ENCODE measurements at regions not wholly inside any gene's neighbourhood (a gene's known extent, or its start where the extent isn't known, plus 50 kb on each side); places are given as distances from the start of the nearest gene placed in this dataset.

DNA sequence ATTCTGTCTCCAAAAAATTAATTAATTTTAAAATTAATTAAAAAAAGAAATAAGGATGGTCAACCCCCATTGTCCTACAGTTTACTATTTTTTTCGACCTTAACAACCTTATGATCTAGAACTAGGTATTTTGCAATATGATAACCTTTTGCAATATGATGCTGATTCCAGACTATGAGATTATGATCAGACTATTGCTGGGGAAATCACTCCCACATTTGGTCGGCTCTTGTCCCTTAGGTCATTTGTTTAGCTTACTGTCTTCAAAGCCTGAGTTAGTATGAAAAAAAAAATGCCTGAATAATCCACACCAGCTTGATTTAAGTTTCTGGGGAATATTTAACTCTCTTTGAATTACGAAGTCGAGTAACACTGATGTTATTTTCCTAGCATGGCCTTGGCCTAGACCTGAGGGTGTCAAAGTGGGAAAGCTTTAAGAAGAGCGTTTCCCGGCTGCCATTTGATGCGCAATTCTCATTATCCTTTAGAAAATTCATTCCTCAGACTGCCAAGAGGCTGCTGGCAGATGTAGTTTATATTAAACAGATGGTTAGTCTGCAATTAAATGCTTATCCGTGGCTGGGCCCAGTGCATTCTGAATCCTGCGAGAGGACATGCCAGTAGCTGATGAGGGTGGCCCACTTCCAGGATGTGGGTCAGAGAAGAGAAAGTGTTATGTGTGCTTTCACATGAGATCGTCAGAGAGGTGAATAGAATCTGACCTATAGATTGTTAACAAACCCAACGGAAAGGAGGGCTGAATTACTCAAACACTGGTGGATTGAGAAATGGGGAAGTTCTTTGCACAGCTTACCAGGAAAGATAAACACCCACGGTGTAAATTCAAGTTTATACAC lies 496.0 kb upstream of the THBS1 start:
- no TSS peak for BruUV-seq (replicated peaks)
- POLR2A ChIA-PET: no interaction called here
- no peak overlapping the region for H3K4me3 ChIP-seq (ENCODE audit: low read depth, low read length)
- Mint-ChIP-seq H3K4me3 (ENCODE audit: unreplicated experiment) (no peak overlapping the region), H3K36me3 (ENCODE audit: insufficient read depth, unreplicated experiment) (no peaks in the 10 kb centered on the region), H3K27ac (ENCODE audit: unreplicated experiment) (no peak overlapping the region), H3K4me1 (ENCODE audit: low read depth, unreplicated experiment) (no peaks in the 10 kb centered on the region), H3K9me3 (ENCODE audit: unreplicated experiment) (no peaks in the 10 kb centered on the region), H3K27me3 (ENCODE audit: insufficient read depth, unreplicated experiment) (no peaks in the 10 kb centered on the region)
- H3K36me3 ChIP-seq (ENCODE audit: control insufficient read depth, insufficient read depth, low read length): no peaks in the 10 kb centered on the region
- intact Hi-C loops (cut with micrococcal nuclease; ENCODE audit: unreplicated experiment): loop anchor here (5.0 kb wide), 1 partner anchor 67 kb away; no protein-coding TSS in a partner anchor
- TF ChIP-seq, protein P1, sequence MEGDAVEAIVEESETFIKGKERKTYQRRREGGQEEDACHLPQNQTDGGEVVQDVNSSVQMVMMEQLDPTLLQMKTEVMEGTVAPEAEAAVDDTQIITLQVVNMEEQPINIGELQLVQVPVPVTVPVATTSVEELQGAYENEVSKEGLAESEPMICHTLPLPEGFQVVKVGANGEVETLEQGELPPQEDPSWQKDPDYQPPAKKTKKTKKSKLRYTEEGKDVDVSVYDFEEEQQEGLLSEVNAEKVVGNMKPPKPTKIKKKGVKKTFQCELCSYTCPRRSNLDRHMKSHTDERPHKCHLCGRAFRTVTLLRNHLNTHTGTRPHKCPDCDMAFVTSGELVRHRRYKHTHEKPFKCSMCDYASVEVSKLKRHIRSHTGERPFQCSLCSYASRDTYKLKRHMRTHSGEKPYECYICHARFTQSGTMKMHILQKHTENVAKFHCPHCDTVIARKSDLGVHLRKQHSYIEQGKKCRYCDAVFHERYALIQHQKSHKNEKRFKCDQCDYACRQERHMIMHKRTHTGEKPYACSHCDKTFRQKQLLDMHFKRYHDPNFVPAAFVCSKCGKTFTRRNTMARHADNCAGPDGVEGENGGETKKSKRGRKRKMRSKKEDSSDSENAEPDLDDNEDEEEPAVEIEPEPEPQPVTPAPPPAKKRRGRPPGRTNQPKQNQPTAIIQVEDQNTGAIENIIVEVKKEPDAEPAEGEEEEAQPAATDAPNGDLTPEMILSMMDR (IDR thresholded peaks at IDR 0.05; ENCODE audit: insufficient read depth in 1 of 2, low read depth in 1 of 2, low read length in 1 of 2, severe bottlenecking in 1 of 2, unreplicated experiment in 1 of 2): no peak
- H3K9me3 ChIP-seq: no peaks in the 10 kb centered on the region
- CTCF ChIA-PET: no interaction called here
- H3K4me1 ChIP-seq: no peaks in the 10 kb centered on the region
- DNase-seq: no peak
- H3K27me3 ChIP-seq (replicated peaks; ENCODE audit: control insufficient read depth, insufficient read depth, low read length): no peaks in the 10 kb centered on the region

DNA sequence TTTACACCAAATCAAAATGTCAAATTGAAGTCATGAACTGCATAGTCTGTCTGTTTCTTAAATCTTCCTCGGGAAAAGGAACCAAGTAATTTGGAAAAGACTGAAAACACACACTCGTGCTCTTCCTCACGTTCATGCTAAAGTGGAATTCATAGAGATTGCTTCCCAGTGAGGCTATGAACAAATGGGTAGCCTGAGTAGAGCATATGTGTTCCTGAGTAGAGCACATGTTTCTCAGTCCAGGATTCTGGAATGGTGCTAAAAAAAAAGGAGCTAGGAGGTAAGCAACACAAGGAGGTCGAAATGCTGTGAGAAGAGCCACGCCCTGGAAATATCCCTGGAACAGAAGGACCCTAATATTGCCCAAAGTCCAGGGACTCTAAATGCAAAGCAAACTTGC lies 494.2 kb upstream of the THBS1 start:
- H3K36me3 Mint-ChIP-seq (ENCODE audit: insufficient read depth, unreplicated experiment): no peaks in the 10 kb centered on the region
- intact Hi-C loops (cut with micrococcal nuclease; ENCODE audit: unreplicated experiment): loop anchor here (5.0 kb wide), 1 partner anchor 66 kb away; no protein-coding TSS in a partner anchor
- H3K27me3 Mint-ChIP-seq (ENCODE audit: insufficient read depth, unreplicated experiment): no peaks in the 10 kb centered on the region
- BruUV-seq (replicated peaks): no TSS peak
- ChIA-PET CTCF (no interaction called here), POLR2A (no interaction called here)
- H3K4me1 ChIP-seq: no peaks in the 10 kb centered on the region
- DNase-seq: no peak
- no peak overlapping the region for H3K4me3 Mint-ChIP-seq (ENCODE audit: unreplicated experiment)
- H3K9me3 ChIP-seq: no peaks in the 10 kb centered on the region
- H3K4me3 ChIP-seq (ENCODE audit: low read depth, low read length): no peak overlapping the region
- no peaks in the 10 kb centered on the region for H3K4me1 Mint-ChIP-seq (ENCODE audit: low read depth, unreplicated experiment)
- H3K36me3 ChIP-seq (ENCODE audit: control insufficient read depth, insufficient read depth, low read length): no peaks in the 10 kb centered on the region
- TF ChIP-seq, protein P1 (IDR thresholded peaks at IDR 0.05; ENCODE audit: insufficient read depth in 1 of 2, low read depth in 1 of 2, low read length in 1 of 2, severe bottlenecking in 1 of 2, unreplicated experiment in 1 of 2): no peak
- H3K9me3 Mint-ChIP-seq (ENCODE audit: unreplicated experiment): no peaks in the 10 kb centered on the region
- no peaks in the 10 kb centered on the region for H3K27me3 ChIP-seq (replicated peaks; ENCODE audit: control insufficient read depth, insufficient read depth, low read length)
- no peak overlapping the region for H3K27ac Mint-ChIP-seq (ENCODE audit: unreplicated experiment)

DNA sequence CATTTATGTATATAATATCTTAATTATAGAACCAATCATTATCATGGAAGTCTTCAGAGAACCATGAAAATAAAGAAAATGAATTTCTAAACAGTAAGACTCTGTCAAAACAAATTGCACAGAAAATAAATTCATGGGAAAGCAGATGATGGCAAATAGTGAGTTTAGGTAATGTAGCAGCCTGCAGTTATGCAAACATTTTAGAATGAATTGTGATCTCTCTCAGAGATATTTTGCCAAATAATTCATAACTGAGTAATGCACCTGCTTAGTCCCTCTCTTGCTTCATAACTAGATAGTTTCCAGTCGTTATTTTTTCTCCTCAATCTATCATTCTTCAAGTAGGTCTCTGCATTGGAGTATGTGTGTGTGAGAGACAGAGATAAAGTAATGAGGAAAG lies 492.7 kb upstream of the THBS1 start:
- no peak overlapping the region for H3K4me3 Mint-ChIP-seq (ENCODE audit: unreplicated experiment)
- no peaks in the 10 kb centered on the region for H3K4me1 Mint-ChIP-seq (ENCODE audit: low read depth, unreplicated experiment)
- Histone ChIP-seq H3K4me1 (no peaks in the 10 kb centered on the region), H3K27me3 (replicated peaks; ENCODE audit: control insufficient read depth, insufficient read depth, low read length) (no peaks in the 10 kb centered on the region), H3K36me3 (ENCODE audit: control insufficient read depth, insufficient read depth, low read length) (no peaks in the 10 kb centered on the region), H3K4me3 (ENCODE audit: low read depth, low read length) (no peak overlapping the region), H3K9me3 (no peaks in the 10 kb centered on the region)
- intact Hi-C loops (cut with micrococcal nuclease; ENCODE audit: unreplicated experiment): loop anchor here (5.0 kb wide), 1 partner anchor 64 kb away; no protein-coding TSS in a partner anchor
- no peak overlapping the region for H3K27ac Mint-ChIP-seq (ENCODE audit: unreplicated experiment)
- ChIA-PET CTCF (no interaction called here), POLR2A (no interaction called here)
- TF ChIP-seq, protein P1 (IDR thresholded peaks at IDR 0.05; ENCODE audit: insufficient read depth in 1 of 2, low read depth in 1 of 2, low read length in 1 of 2, severe bottlenecking in 1 of 2, unreplicated experiment in 1 of 2): no peak
- no peaks in the 10 kb centered on the region for H3K27me3 Mint-ChIP-seq (ENCODE audit: insufficient read depth, unreplicated experiment)
- no peaks in the 10 kb centered on the region for H3K36me3 Mint-ChIP-seq (ENCODE audit: insufficient read depth, unreplicated experiment)
- no peak for DNase-seq
- no peaks in the 10 kb centered on the region for H3K9me3 Mint-ChIP-seq (ENCODE audit: unreplicated experiment)
- BruUV-seq (replicated peaks): no TSS peak

Data from Caco-2 (cell line).